ENCODE measurements at regions not wholly inside any gene's neighbourhood (a gene's known extent, or its start where the extent isn't known, plus 50 kb on each side); places are given as distances from the start of the nearest gene placed in this dataset.
A peak's percentile ranks its signal among the peaks of the same experiment; 100 is the strongest.

DNA sequence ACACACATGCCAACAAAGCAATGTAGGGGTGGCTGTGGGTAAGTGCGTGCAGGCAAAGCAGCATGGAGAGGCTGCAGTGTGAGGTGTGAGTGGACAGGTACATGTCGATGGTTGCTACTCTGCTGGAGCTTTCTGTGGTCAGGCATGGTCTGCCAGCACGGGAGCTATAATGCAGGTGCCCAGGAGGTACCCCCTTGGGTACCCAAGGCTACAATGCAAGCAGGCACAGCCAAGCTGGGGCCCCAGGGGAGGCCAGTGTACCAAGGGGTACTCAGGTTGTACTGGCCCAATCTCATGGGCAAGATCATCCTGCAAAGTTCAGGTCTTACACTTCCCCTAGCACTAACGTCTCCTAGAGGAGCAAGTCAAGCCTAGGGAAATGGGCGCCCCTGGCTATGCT is 58.4 kb upstream of the IRAK1BP1 start:
- no peak for DNase-seq (ENCODE audit: low read depth in 2 of 2)
- TF ChIP-seq, protein P1, sequence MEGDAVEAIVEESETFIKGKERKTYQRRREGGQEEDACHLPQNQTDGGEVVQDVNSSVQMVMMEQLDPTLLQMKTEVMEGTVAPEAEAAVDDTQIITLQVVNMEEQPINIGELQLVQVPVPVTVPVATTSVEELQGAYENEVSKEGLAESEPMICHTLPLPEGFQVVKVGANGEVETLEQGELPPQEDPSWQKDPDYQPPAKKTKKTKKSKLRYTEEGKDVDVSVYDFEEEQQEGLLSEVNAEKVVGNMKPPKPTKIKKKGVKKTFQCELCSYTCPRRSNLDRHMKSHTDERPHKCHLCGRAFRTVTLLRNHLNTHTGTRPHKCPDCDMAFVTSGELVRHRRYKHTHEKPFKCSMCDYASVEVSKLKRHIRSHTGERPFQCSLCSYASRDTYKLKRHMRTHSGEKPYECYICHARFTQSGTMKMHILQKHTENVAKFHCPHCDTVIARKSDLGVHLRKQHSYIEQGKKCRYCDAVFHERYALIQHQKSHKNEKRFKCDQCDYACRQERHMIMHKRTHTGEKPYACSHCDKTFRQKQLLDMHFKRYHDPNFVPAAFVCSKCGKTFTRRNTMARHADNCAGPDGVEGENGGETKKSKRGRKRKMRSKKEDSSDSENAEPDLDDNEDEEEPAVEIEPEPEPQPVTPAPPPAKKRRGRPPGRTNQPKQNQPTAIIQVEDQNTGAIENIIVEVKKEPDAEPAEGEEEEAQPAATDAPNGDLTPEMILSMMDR (IDR thresholded peaks at IDR 0.05; ENCODE audit: low read depth, low read length) = no peak
- no peak overlapping the region for H3K4me3 ChIP-seq (replicated peaks in 1 of 2; ENCODE audit: low read depth in 2 of 2, low read length in 2 of 2)

DNA sequence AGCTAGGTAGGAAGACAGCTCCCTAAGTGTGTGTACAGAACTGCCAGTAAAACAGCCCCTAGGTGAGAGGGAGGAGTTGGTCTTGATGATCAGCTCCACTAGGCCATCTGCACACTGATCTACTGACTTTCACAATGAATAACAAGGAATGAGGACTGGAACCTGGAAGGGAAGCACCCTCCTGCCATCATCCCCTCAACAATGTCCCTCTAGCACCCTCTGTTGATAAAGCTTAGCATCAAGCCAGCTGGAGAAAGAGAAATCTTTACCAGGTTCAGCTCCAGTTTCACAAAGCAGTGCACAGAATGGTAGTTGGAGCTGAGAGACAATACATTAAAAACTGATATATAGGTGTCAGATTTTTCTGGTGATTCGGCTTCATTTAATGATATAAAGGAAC is 57.2 kb upstream of the IRAK1BP1 start:
- peak; percentile 50 to 68 for DNase-seq (ENCODE audit: low read depth in 2 of 2)
- no peak overlapping the region for H3K4me3 ChIP-seq (replicated peaks in 1 of 2; ENCODE audit: low read depth in 2 of 2, low read length in 2 of 2)
- TF ChIP-seq, protein P1 (IDR thresholded peaks at IDR 0.05; ENCODE audit: low read depth, low read length) = peak; percentile 74

DNA sequence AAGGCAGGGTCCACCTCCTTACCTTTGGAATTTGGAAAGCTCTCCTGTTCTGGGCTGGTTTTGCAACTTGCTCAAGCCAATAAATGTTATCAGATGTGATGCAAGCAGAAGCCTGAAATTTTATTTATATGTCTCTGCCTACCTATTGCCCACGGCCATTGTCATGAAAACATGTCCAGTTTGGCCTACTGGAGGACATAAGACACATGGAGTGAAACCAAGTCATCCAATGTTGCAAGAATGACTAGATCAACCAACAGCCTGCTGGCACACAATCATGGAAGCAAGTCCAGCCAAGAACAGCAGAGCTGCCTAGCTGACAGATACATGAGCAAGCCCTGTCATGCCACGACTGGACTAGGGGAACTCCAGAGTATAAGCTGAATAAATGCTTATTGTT is 56.7 kb upstream of the IRAK1BP1 start:
- no peak overlapping the region for H3K4me3 ChIP-seq (replicated peaks in 1 of 2; ENCODE audit: low read depth in 2 of 2, low read length in 2 of 2)
- TF ChIP-seq, protein P1 (IDR thresholded peaks at IDR 0.05; ENCODE audit: low read depth, low read length) = no peak
- peak; percentile 19 to 90 for DNase-seq (ENCODE audit: low read depth in 2 of 2)

All from cardiac fibroblast (primary cell).